Body of pancreas (tissue), 4 donors: ENCODE measurements at regions not wholly inside any gene's neighbourhood (a gene's known extent, or its start where the extent isn't known, plus 50 kb on each side); places are given as distances from the start of the nearest gene placed in this dataset.

Source experiments
- ATAC-seq: fragments of 150-250 bp; one replicate; pipeline ENCODE4 v1.9.1; 2016
- DNase-seq, 4 donors: peaks; one replicate each; pipeline ENCODE4 v3.0.0-alpha.2; 2019
- H3K27ac ChIP-seq, 4 donors: fragments of 200-600 bp; sonication (generic); 1 replicate in 3 of 4; 2 replicates in 1 of 4; pipeline versions ENCODE4 v1.5.1 to v1.6.1; 2016 to 2019; ENCODE audit warnings: mild to moderate bottlenecking in 1 of 4, mixed read lengths in 1 of 4, moderate library complexity in 1 of 4
- H3K27me3 ChIP-seq, 2 donors: fragments of 200-600 bp; sonication (generic); one replicate each; pipeline ENCODE4 v1.6.0; 2016; ENCODE audit warnings: mild to moderate bottlenecking in 1 of 2
- H3K36me3 ChIP-seq, 2 donors: fragments of 200-600 bp; sonication (generic); replicated peaks in 1 of 2; 2 replicates each; pipeline ENCODE4 v1.5.1; 2016; ENCODE audit warnings: low read depth in 2 of 2; ENCODE audit not compliant: insufficient read depth in 1 of 2
- H3K4me1 ChIP-seq: fragments of 200-600 bp; sonication (generic); one replicate; pipeline ENCODE4 v1.6.0; 2016
- H3K4me3 ChIP-seq, 2 donors: fragments of 200-600 bp; sonication (generic); 1 replicate in 1 of 2; 2 replicates in 1 of 2; pipeline ENCODE4 v1.5.1; 2016 to 2019
- H3K9me3 ChIP-seq, 3 donors: fragments of 200-600 bp; sonication (generic); 1 replicate in 2 of 3; 2 replicates in 1 of 3; pipeline ENCODE4 v1.5.1; 2016
- POLR2A ChIP-seq, 3 donors: fragments of 450-650 bp; IDR thresholded peaks; one replicate each; pipeline ENCODE4 v1.6.1; 2016; ENCODE audit warnings: antibody characterized with exemption in 3 of 3, mild to moderate bottlenecking in 2 of 3
- WGBS, 2 donors: methylation state at CpG; one replicate each; pipeline ENCODE4 v1.1.5; 2017; 5-methylcytosine and 5-hydroxymethylcytosine counted together
- intact Hi-C: fragments of 100-400 bp; cut with DNase I; formaldehyde crosslinking; loops from one replicate; pipeline ENCODE4 v1.15.1; 2023
- TF ChIP-seq, protein P1 (sequence below), 7 experiments: fragments of 450-650 bp in 4 of 7; fragments of 200-600 bp in 3 of 7; sonication (generic) in 3 of 7; IDR thresholded peaks; one replicate each; pipeline ENCODE4 v1.5.1; 2016 to 2019; ENCODE audit warnings: antibody characterized with exemption in 7 of 7

DNA sequence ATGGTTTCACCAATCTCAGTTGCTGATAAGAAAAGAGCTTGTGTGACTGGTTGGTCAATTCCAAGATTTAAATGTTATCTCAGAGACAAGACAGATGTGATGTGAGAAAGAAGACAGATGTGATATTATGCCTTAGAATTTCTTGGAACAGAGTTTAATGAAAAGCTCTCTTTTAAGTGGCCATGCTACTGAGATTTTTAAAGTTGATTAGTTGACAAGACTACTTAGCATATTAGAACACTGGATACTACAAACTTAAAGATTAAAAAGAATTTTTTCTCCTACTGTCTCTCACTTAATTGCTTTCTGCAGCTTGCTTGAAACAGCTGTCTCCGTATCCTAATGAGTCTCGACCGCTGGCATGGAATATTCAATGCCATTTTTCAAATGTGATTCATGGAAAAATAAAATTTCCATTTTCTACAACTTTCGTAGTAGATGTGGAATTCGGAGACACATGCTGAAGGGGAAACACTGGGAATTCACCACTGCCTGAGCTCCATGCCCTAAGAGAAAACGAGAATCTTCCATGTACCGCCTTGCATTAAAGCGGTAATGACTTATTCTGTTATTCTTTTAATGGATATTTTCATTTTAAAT is 634.2 kb upstream of the SETBP1 start:
- H3K36me3 ChIP-seq, result no peaks in the 10 kb centered on the region
- ATAC-seq (no peak), DNase-seq (no peak)
- no peaks in the 10 kb centered on the region for H3K27me3 ChIP-seq
- TF ChIP-seq, protein P1, sequence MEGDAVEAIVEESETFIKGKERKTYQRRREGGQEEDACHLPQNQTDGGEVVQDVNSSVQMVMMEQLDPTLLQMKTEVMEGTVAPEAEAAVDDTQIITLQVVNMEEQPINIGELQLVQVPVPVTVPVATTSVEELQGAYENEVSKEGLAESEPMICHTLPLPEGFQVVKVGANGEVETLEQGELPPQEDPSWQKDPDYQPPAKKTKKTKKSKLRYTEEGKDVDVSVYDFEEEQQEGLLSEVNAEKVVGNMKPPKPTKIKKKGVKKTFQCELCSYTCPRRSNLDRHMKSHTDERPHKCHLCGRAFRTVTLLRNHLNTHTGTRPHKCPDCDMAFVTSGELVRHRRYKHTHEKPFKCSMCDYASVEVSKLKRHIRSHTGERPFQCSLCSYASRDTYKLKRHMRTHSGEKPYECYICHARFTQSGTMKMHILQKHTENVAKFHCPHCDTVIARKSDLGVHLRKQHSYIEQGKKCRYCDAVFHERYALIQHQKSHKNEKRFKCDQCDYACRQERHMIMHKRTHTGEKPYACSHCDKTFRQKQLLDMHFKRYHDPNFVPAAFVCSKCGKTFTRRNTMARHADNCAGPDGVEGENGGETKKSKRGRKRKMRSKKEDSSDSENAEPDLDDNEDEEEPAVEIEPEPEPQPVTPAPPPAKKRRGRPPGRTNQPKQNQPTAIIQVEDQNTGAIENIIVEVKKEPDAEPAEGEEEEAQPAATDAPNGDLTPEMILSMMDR (IDR thresholded peaks at IDR 0.05), result no peak
- no peak for TF ChIP-seq POLR2A (IDR thresholded peaks at IDR 0.05)
- H3K9me3 ChIP-seq, result no peaks in the 10 kb centered on the region
- intact Hi-C loops, result no loop called here
- H3K4me1 ChIP-seq, result no peaks in the 10 kb centered on the region
- H3K27ac ChIP-seq, result no peak overlapping the region
- WGBS, 2 donors, result 85 to 90% methylated on average over 8 of the region's 8 CpGs
- H3K4me3 ChIP-seq, result no peak overlapping the region

DNA sequence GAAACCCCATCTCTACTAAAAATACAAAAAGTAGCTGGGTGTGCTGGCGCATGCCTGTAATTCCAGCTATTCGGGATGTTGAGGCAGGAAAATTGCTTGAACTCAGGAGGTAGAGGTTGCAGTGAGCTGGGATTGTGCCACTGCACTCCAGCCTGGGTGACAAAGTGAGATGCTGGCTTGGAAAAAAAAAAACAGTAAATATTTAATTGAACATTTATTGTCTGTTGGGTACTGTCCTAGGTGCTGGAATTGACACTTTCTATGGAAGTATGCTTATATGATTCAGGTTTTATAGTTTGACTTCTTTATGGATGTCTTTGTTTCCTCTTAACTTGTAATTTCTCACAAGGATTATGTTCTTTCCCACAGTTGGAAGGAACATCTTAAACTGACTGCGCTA is 633.1 kb upstream of the SETBP1 start:
- no peaks in the 10 kb centered on the region for H3K9me3 ChIP-seq
- no peaks in the 10 kb centered on the region for H3K36me3 ChIP-seq
- H3K27ac ChIP-seq, result no peak overlapping the region
- ATAC-seq (no peak), DNase-seq (no peak)
- intact Hi-C loops, result no loop called here
- TF ChIP-seq, protein P1 (IDR thresholded peaks at IDR 0.05), result no peak
- no peak for TF ChIP-seq POLR2A (IDR thresholded peaks at IDR 0.05)
- WGBS, 2 donors, result 90 to 93% methylated on average over 3 of the region's 3 CpGs
- no peak overlapping the region for H3K4me3 ChIP-seq
- H3K4me1 ChIP-seq, result no peaks in the 10 kb centered on the region
- H3K27me3 ChIP-seq, result no peaks in the 10 kb centered on the region

DNA sequence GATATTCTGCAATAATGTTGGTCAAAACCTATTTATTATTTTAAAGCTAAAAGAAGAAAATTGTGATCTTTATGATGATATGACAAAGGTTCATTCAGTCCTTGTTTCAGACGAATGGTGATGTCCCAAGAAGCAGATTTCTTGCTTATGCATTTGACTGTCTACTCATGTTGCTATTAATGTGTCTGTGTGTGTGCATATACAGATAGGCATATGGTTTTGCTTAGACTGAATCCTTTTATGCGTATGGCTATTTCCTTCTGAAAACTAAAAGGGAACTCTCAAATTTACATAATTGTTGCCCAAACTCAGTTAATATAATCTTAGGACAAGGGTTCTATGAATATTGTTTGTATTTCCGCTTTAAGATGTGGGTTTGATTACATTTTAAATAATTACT is 632.3 kb upstream of the SETBP1 start:
- Histone ChIP-seq H3K27me3 (no peaks in the 10 kb centered on the region), H3K9me3 (no peaks in the 10 kb centered on the region), H3K27ac (no peak overlapping the region), H3K36me3 (no peaks in the 10 kb centered on the region), H3K4me3 (no peak overlapping the region), H3K4me1 (no peaks in the 10 kb centered on the region)
- TF ChIP-seq POLR2A (IDR thresholded peaks at IDR 0.05), result no peak
- TF ChIP-seq, protein P1 (IDR thresholded peaks at IDR 0.05), result no peak
- DNase-seq, result no peak
- intact Hi-C loops, result no loop called here
- no peak for ATAC-seq
- WGBS, 2 donors, result 79 to 82% methylated on average over 3 of the region's 3 CpGs

DNA sequence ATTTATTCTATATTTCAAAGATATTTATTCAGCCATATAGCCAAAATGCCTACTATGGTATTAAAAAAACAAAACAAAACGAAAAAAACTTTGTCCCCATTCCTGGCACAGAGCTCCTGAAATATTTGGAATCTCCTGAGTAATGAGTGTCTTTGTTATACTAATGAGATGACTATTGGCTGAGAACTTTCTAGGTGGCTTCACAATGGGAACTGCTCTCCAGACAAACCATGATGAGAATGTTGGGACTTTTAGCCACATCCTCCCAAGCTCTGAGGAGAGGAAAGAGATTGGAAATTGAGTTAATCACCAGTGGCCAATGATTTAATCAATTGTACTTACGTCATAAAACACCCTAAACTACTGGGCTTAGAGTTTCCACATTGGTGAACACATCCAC is 631.8 kb upstream of the SETBP1 start:
- DNase-seq (no peak), ATAC-seq (no peak)
- Histone ChIP-seq H3K4me1 (no peaks in the 10 kb centered on the region), H3K27ac (no peak overlapping the region), H3K4me3 (no peak overlapping the region), H3K27me3 (no peaks in the 10 kb centered on the region), H3K36me3 (no peaks in the 10 kb centered on the region), H3K9me3 (no peaks in the 10 kb centered on the region)
- intact Hi-C loops, result no loop called here
- WGBS, 2 donors, result 69 to 71% methylated on average over 2 of the region's 2 CpGs
- TF ChIP-seq, protein P1 (IDR thresholded peaks at IDR 0.05), result no peak
- no peak for TF ChIP-seq POLR2A (IDR thresholded peaks at IDR 0.05)

DNA sequence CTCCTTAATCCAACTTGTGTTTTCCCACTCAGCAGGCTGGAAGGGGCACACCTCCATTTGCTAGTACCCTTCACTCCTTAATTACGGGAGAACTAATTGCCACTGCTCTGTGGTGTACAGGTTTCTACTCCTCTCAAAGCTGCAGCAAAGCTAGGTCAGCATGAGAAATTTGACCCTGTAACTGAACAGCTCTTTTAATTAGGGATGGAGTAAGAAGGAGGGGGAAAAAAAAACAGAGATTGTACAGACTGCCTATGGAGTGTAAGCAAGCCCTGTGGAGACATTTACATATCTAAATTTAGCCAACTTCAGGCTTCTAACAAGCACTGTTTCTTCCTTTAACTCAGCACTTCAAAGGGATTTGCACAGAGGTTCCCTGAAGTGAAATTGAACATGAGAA is 629.7 kb upstream of the SETBP1 start:
- DNase-seq (no peak), ATAC-seq (no peak)
- 80 to 83% methylated on average over 1 of the region's 1 CpG for WGBS, 2 donors
- Histone ChIP-seq H3K4me3 (no peak overlapping the region), H3K4me1 (no peaks in the 10 kb centered on the region), H3K27me3 (no peaks in the 10 kb centered on the region), H3K36me3 (no peaks in the 10 kb centered on the region), H3K27ac (no peak overlapping the region), H3K9me3 (no peaks in the 10 kb centered on the region)
- intact Hi-C loops, result no loop called here
- TF ChIP-seq POLR2A (IDR thresholded peaks at IDR 0.05), result no peak
- TF ChIP-seq, protein P1 (IDR thresholded peaks at IDR 0.05), result no peak
